ENCODE measurements at regions not wholly inside any gene's neighbourhood (a gene's known extent, or its start where the extent isn't known, plus 50 kb on each side); places are given as distances from the start of the nearest gene placed in this dataset.

DNA sequence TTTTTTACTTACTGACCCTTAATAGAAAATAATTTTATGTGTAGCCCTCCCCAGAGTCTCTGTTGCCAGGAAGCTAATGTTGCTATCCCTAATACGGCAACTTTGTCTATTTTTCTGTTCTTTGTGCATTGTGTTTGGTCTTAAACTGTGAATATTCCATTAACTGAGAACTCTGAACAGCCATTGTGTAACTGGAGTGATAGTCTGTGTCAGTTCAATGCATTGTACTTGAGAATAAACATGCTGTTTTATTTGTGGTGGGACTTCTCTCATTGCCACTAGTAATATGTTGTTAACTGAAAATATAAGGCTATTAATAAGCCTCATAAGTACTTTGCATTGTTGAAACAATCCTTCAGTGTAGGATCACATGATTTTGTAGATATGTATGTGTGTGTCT, 278.3 kb upstream of the DMRT1 start:
- Histone ChIP-seq H2AFZ (ENCODE audit: low read depth) (no peak overlapping the region), H4K20me1 (ENCODE audit: insufficient read depth) (no peaks in the 10 kb centered on the region), H3K36me3 (ENCODE audit: insufficient read depth) (no peaks in the 10 kb centered on the region), H3K4me2 (no peak overlapping the region), H3K79me2 (ENCODE audit: insufficient read depth, low read depth) (no peaks in the 10 kb centered on the region), H3K27me3 (ENCODE audit: insufficient read depth, low read depth) (no peaks in the 10 kb centered on the region), H3K27ac (no peak overlapping the region), H3K4me1 (ENCODE audit: low read depth, poor library complexity, severe bottlenecking) (no peaks in the 10 kb centered on the region), H3K4me3 (IDR thresholded peaks at IDR 0.05; ENCODE audit: insufficient read depth, low read depth, low read length) (no peak overlapping the region), H3K9ac (no peak overlapping the region)
- no peak for TF ChIP-seq CTCF (conservative IDR thresholded peaks at IDR 0.05; ENCODE audit: low read depth, low read length)

GRCh38 chr9:565528-565927, 276.0 kb upstream of the DMRT1 start:
- Histone ChIP-seq H3K4me1 (ENCODE audit: low read depth, poor library complexity, severe bottlenecking) (no peaks in the 10 kb centered on the region), H4K20me1 (ENCODE audit: insufficient read depth) (no peaks in the 10 kb centered on the region), H3K36me3 (ENCODE audit: insufficient read depth) (no peaks in the 10 kb centered on the region), H3K4me2 (no peak overlapping the region), H3K4me3 (IDR thresholded peaks at IDR 0.05; ENCODE audit: insufficient read depth, low read depth, low read length) (no peak overlapping the region), H3K79me2 (ENCODE audit: insufficient read depth, low read depth) (no peaks in the 10 kb centered on the region), H3K9ac (no peak overlapping the region), H3K27me3 (ENCODE audit: insufficient read depth, low read depth) (no peaks in the 10 kb centered on the region), H3K27ac (no peak overlapping the region), H2AFZ (ENCODE audit: low read depth) (no peak overlapping the region)
- TF ChIP-seq CTCF (conservative IDR thresholded peaks at IDR 0.05; ENCODE audit: low read depth, low read length), result no peak

DNA sequence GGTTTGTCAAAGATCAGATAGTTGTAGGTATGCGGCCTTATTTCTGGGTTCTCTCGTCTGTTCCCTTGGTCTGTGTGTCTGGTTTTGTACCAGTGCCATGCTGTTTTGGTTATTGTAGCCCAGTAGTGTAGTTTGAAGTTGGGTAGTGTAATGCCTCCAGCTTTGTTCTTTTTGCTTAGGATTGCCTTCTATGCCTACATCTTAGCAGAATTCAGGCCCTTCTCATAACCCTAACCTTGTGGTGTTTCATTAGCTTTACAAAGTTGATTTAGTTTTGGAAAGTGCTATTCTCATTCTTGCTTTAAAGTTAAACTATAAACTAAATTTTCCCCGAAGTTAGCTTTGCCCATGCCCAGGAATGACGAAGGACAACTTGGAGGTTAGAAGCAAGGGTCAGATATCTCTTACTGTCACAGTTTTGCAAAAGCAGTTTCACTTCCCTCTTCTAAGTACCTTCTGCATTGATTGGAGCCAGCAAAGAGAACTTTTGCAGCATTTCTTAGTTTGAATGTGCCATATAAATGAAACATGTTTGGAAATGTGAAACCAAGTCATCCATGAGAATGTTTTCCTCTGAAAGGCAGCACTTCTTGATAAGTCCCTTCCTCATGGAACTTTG, 274.3 kb upstream of the DMRT1 start:
- H3K4me3 ChIP-seq (IDR thresholded peaks at IDR 0.05; ENCODE audit: insufficient read depth, low read depth, low read length), result no peak overlapping the region
- no peak overlapping the region for H2AFZ ChIP-seq (ENCODE audit: low read depth)

GRCh38 chr9:567747-568305, 273.7 kb upstream of the DMRT1 start:
- no peaks in the 10 kb centered on the region for H4K20me1 ChIP-seq (ENCODE audit: insufficient read depth)
- H2AFZ ChIP-seq (ENCODE audit: low read depth), result no peak overlapping the region
- TF ChIP-seq CTCF (conservative IDR thresholded peaks at IDR 0.05; ENCODE audit: low read depth, low read length), result no peak
- H3K79me2 ChIP-seq (ENCODE audit: insufficient read depth, low read depth), result no peaks in the 10 kb centered on the region
- no peak overlapping the region for H3K9ac ChIP-seq
- H3K36me3 ChIP-seq (ENCODE audit: insufficient read depth), result no peaks in the 10 kb centered on the region
- H3K4me3 ChIP-seq (IDR thresholded peaks at IDR 0.05; ENCODE audit: insufficient read depth, low read depth, low read length), result no peak overlapping the region
- H3K27me3 ChIP-seq (ENCODE audit: insufficient read depth, low read depth), result no peaks in the 10 kb centered on the region
- H3K27ac ChIP-seq, result no peak overlapping the region
- H3K4me2 ChIP-seq, result no peak overlapping the region
- H3K4me1 ChIP-seq (ENCODE audit: low read depth, poor library complexity, severe bottlenecking), result no peaks in the 10 kb centered on the region

More for the DNA sequence above, 274.3 kb upstream of the DMRT1 start:
- no peaks in the 10 kb centered on the region for H3K4me1 ChIP-seq (ENCODE audit: low read depth, poor library complexity, severe bottlenecking)
- no peaks in the 10 kb centered on the region for H3K36me3 ChIP-seq (ENCODE audit: insufficient read depth)
- H4K20me1 ChIP-seq (ENCODE audit: insufficient read depth), result no peaks in the 10 kb centered on the region
- H3K27me3 ChIP-seq (ENCODE audit: insufficient read depth, low read depth), result no peaks in the 10 kb centered on the region
- H3K4me2 ChIP-seq, result no peak overlapping the region
- no peaks in the 10 kb centered on the region for H3K79me2 ChIP-seq (ENCODE audit: insufficient read depth, low read depth)
- TF ChIP-seq CTCF (conservative IDR thresholded peaks at IDR 0.05; ENCODE audit: low read depth, low read length), result no peak
- H3K27ac ChIP-seq, result no peak overlapping the region
- no peak overlapping the region for H3K9ac ChIP-seq

Measured in KMS-11 (cell line).